GM19035 (cell line): ENCODE measurements at regions not wholly inside any gene's neighbourhood (a gene's known extent, or its start where the extent isn't known, plus 50 kb on each side); places are given as distances from the start of the nearest gene placed in this dataset.

Source experiments
- ATAC-seq: cut with Tn5 transposase; IDR thresholded peaks from one replicate; pipeline ENCODE4 v1.9.1; 2021; ENCODE audit not compliant: unreplicated experiment

GRCh38 chr4:24013668-24014422 is 124.0 kb upstream of the PPARGC1A start:
- no peak for ATAC-seq

- no peak for ATAC-seq
Measured at GRCh38 chr4:24010994-24011393, 121.1 kb upstream of the PPARGC1A start.

GRCh38 chr4:24010573-24010972 is 120.7 kb upstream of the PPARGC1A start:
- ATAC-seq = no peak

GRCh38 chr4:24007860-24008261 is 118.0 kb upstream of the PPARGC1A start:
- no peak for ATAC-seq

GRCh38 chr4:24006269-24006668 is 116.4 kb upstream of the PPARGC1A start:
- ATAC-seq = no peak

GRCh38 chr4:24003926-24004325 is 114.1 kb upstream of the PPARGC1A start:
- ATAC-seq = no peak

GRCh38 chr4:24003496-24003895 is 113.6 kb upstream of the PPARGC1A start:
- no peak for ATAC-seq

GRCh38 chr4:24002330-24002966 is 112.6 kb upstream of the PPARGC1A start:
- no peak for ATAC-seq

GRCh38 chr4:24001486-24002329 is 111.9 kb upstream of the PPARGC1A start:
- no peak for ATAC-seq

- ATAC-seq = no peak
Measured at GRCh38 chr4:24000470-24000831, 110.6 kb upstream of the PPARGC1A start.

GRCh38 chr4:23999714-24000469 is 110.0 kb upstream of the PPARGC1A start:
- no peak for ATAC-seq

- peak; percentile 79 for ATAC-seq
Measured at GRCh38 chr4:23993373-23993772, 103.5 kb upstream of the PPARGC1A start.

GRCh38 chr4:23991444-23991843 is 101.6 kb upstream of the PPARGC1A start:
- peak; percentile 47 for ATAC-seq

GRCh38 chr4:23986270-23986669 is 96.4 kb upstream of the PPARGC1A start:
- ATAC-seq = no peak

- no peak for ATAC-seq
Measured at GRCh38 chr4:23981328-23981727, 91.5 kb upstream of the PPARGC1A start.

- no peak for ATAC-seq
Measured at GRCh38 chr4:23979534-23979933, 89.7 kb upstream of the PPARGC1A start.

- ATAC-seq = no peak
Measured at GRCh38 chr4:23978002-23978401, 88.2 kb upstream of the PPARGC1A start.

GRCh38 chr4:23976423-23976822 is 86.6 kb upstream of the PPARGC1A start:
- no peak for ATAC-seq

- no peak for ATAC-seq
Measured at GRCh38 chr4:23973308-23973855, 83.5 kb upstream of the PPARGC1A start.

GRCh38 chr4:23972805-23973204 is 83.0 kb upstream of the PPARGC1A start:
- no peak for ATAC-seq

- no peak for ATAC-seq
Measured at GRCh38 chr4:23972187-23972586, 82.3 kb upstream of the PPARGC1A start.
